A673 (cell line): ENCODE measurements at regions not wholly inside any gene's neighbourhood (a gene's known extent, or its start where the extent isn't known, plus 50 kb on each side); places are given as distances from the start of the nearest gene placed in this dataset.

Experiments
- EZH2 ChIP-seq: fragments of 200-600 bp; sonication (generic); IDR thresholded peaks from 2 replicates; pipeline ENCODE4 v1.6.1; 2017; ENCODE audit warnings: borderline replicate concordance, low read depth, mild to moderate bottlenecking, mixed read lengths, antibody characterized with exemption, low read length; ENCODE audit not compliant: poor library complexity, severe bottlenecking
- TF ChIP-seq, protein P1 (sequence below): fragments of 300-800, 200-600 bp; sonication (generic); conservative IDR thresholded peaks from 2 replicates; pipeline ENCODE4 v1.5.1; 2017; ENCODE audit warnings: low read depth, mild to moderate bottlenecking, antibody characterized with exemption, low read length, moderate library complexity, mixed read lengths

DNA sequence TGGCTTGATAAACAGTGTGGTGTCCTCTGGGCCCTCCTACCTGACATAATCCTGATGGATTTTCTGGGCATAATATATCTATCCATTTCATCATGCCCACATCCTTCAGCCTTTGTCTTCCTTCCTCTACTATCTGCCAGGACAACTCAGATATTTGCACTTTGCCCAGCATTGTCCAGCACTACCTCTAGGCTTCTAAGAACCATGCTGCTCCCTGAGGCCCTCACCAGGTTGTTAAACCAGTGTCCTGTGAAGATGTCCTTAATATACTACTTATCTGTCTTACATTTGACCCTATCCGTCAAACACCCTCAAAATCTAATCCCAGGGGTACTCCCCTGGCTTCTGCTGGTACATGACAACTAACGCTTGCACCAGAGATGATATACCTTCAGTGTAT, 58.2 kb upstream of the MAML3 start:
- TF ChIP-seq, protein P1, sequence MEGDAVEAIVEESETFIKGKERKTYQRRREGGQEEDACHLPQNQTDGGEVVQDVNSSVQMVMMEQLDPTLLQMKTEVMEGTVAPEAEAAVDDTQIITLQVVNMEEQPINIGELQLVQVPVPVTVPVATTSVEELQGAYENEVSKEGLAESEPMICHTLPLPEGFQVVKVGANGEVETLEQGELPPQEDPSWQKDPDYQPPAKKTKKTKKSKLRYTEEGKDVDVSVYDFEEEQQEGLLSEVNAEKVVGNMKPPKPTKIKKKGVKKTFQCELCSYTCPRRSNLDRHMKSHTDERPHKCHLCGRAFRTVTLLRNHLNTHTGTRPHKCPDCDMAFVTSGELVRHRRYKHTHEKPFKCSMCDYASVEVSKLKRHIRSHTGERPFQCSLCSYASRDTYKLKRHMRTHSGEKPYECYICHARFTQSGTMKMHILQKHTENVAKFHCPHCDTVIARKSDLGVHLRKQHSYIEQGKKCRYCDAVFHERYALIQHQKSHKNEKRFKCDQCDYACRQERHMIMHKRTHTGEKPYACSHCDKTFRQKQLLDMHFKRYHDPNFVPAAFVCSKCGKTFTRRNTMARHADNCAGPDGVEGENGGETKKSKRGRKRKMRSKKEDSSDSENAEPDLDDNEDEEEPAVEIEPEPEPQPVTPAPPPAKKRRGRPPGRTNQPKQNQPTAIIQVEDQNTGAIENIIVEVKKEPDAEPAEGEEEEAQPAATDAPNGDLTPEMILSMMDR = no peak
- TF ChIP-seq EZH2 = no peak
